GM18520 (cell line): ENCODE measurements at regions not wholly inside any gene's neighbourhood (a gene's known extent, or its start where the extent isn't known, plus 50 kb on each side); places are given as distances from the start of the nearest gene placed in this dataset.
"Not testable (repeated sequence)": the region's sequence is repeated elsewhere in the genome, so short reads cannot be mapped to it uniquely, and the experiment has no call there.

Experiments
- ATAC-seq: cut with Tn5 transposase; IDR thresholded peaks from one replicate; pipeline ENCODE4 v1.9.1; 2021; ENCODE audit not compliant: unreplicated experiment

- ATAC-seq = no peak
Observed at GRCh38 chr5:18507114-18507513, 872.9 kb downstream of the TAF11L14 start.

DNA sequence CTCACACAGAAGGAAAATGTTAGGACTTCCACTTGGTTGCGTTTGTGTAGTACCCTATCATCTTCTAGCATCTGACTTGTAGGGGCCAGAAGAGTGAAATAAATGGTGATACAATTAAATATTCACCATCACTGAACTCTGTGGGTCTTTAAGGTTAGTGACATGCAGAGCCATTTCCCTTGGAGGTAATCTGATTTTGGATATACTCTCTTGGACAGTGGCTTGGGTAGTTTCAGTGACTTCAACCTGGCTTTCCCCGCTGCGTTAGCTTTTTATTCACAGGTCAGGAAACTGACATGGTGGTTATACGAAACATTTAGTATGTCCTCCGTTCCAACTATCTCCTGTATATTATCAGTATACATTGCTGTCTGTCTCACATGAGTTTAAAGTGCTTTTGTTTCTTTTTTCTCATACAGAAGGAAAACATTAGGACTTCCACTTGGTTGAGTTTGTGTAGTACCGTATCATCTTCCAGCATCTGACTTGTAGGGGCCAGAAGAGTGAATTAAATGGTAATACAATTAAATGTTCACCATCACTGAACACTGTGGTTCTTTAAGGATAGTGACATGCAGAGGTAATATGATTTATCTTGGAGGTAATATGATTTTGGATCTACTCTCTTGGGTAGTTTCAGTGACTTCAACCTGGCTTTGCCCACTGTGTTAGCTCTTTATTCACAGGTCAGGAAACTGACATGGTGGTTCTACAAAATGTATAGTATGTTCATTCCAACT is 883.6 kb downstream of the TAF11L14 start:
- ATAC-seq = no peak

DNA sequence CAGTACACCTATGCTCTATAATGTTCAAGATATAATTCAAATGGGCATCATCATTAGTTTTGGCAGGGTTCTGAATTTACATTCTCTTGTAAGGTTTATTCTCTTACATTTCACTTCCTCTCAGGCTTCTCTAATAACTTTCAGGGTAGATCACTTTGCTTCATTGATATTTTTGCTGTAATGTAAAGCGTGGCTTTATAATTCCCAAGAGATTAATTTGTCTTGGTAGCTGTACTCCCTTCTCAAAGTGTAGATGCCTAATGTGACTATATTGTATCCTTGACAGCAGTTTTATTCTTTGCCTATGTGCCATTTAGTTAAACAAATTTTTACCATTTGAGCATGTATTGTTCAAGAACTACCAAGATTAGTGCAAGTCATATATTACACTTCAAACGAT is 889.1 kb downstream of the TAF11L14 start:
- no peak for ATAC-seq

DNA sequence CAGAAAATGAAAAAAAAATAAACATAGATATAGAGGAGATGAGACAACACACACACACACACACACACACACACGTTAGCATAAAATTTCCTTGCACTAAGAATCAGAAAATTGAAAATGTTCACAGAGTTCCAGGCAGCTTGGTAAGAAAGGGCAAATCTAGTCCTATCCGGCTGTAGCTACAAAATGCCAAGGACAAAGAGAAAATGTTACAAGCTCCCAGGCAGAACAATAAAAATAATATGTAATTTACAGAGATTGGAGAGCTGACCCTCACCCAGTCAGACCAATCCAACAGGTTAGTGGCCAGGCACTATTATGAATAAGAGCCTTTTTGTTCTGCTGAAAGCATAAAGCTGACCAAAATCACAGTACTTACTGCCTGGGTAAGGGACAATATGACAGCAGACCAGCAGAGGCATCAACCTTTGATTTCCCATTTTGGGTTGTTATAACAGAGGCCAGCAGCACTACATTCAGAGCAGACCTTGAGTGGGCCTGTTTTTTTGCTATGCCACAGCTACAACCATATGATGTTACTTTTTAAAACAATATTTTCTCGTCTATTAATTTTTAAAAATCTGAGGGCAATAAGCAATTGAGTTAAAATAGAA is 892.6 kb downstream of the TAF11L14 start:
- ATAC-seq = no peak

GRCh38 chr5:18533137-18533536 is 898.9 kb downstream of the TAF11L14 start:
- ATAC-seq = no peak

- no peak for ATAC-seq
Observed at GRCh38 chr5:18534119-18534518, 899.9 kb downstream of the TAF11L14 start.

- ATAC-seq = not testable (repeated sequence)
Observed at GRCh38 chr5:18535753-18536152, 901.5 kb downstream of the TAF11L14 start.

- no peak for ATAC-seq
Observed at GRCh38 chr5:18544421-18544820, 910.2 kb downstream of the TAF11L14 start.

GRCh38 chr5:18546591-18546990 is 912.3 kb downstream of the TAF11L14 start:
- no peak for ATAC-seq

DNA sequence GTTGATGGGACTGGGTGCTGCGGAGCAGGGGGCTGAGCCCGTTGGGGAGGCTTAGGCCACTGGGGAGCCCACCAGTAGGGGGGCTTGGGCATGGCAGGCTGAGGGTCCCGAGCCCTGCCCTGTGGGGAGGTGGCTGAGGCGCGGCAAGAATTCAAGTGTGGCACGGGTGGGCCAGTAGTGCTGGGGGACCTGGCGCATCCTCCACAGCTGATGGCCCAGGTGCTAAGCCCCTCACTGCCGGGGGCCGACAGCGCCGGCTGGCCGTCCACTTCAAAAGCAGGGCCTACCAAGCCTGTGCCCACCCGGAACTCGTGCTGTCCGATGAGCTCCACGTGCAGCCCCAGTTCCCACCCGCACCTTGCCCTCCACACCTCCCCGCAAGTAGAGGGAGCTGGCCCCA is 917.5 kb downstream of the TAF11L14 start:
- ATAC-seq = no peak

- ATAC-seq = no peak
Observed at GRCh38 chr5:18553269-18553668, 919.0 kb downstream of the TAF11L14 start.

DNA sequence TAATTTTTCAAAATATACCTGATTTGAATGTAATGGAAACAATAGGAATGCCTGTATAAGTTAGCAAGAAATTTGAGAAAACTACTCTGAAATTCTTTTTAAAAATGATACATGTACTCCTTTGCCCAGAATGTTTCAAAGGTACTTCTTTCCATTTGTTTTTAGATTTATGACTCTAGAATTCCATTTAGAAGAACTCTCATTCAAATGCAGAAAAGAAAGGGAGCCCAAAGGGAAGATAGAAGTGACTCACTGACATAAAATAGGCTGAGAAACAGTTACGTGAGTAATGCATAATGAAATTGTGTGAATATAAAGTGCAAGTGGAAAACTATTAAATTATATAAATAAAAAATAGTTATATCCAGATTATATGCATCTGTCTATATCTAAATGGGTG is 926.3 kb downstream of the TAF11L14 start:
- ATAC-seq = no peak

- ATAC-seq = no peak
Observed at GRCh38 chr5:18563853-18564252, 929.6 kb downstream of the TAF11L14 start.

DNA sequence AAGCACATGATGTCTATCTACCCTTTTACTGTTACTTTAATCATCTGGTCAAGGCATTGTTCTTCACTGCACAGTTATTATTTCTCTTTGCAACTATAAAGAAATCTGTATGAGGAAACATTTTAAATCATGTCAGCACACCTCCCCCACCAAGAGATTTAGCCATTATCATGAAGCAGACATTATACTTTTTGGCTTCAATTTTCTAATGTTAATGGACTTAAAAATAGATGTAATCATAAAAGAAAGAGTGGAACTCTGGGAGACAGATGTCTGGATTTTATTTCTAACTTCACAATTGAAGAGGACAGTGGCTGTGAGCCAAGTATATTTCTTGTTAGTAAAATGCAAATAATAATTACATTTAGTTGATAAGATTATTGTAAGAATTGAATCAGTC is 932.4 kb downstream of the TAF11L14 start:
- no peak for ATAC-seq

GRCh38 chr5:18576586-18576985 is 942.3 kb downstream of the TAF11L14 start:
- ATAC-seq = no peak

DNA sequence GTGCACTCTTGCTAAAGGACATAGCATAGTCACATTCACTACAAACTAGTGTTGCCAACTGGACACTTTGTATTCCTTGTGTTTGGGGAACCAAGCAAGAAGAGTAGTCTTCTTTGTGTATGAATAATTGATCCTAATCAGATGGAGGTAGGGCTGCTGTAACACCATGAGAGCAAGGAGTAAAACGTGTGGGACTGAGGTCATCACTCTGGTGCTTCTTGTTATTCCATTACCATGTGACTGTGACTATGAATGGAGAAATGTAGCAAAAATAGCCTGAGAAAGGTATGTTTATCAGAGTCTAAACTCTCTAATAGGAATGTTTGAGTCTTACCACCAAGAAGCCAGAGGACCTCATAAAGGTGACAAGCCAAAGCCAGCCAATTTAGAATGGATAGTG is 966.9 kb downstream of the TAF11L14 start:
- no peak for ATAC-seq

GRCh38 chr5:18602402-18602801 is 968.1 kb downstream of the TAF11L14 start:
- no peak for ATAC-seq

DNA sequence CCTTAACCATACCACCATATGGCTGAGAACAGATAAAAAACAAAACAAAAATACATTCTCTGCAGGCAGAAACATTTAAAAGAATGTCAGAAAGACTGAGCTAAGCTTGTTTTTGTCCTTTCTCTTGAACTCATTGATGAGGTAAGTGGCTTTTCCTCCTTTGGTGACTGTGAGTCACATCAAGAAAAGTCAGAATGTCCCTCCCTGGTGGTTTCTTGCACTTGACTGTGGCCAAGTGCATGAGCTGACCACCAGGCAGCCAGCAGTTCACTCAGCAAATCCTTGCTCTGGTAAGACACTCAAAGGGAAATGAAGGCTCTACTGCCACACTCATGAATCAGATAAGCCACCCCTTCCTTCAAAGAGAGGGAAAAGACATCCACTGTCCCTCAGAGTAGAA is 970.9 kb downstream of the TAF11L14 start:
- ATAC-seq = peak; percentile 74

- no peak for ATAC-seq
Observed at GRCh38 chr5:18607570-18607969, 973.3 kb downstream of the TAF11L14 start.

DNA sequence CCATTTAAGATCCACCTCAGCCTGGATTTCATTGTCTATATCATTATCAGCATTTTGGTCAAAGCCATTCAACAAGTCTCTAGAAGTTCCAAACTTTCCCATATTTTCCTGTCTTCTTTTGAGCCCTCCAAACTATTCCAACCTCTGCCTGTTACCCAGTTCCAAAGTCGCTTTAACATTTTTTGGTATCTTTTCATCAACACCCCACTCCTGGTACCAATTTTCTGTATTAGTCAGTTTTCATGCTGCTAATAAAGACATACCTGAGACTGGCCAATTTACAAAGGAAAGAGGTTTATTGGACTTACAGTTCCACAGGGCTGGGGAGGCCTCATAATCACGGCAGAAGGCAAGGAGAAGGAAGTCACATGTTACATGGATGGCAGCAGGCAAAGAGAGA is 982.9 kb downstream of the TAF11L14 start:
- ATAC-seq = not testable (repeated sequence)

GRCh38 chr5:18630458-18631045 is 996.3 kb downstream of the TAF11L14 start:
- no peak for ATAC-seq

- no peak for ATAC-seq
Observed at GRCh38 chr5:18652404-18653215, 1018.4 kb downstream of the TAF11L14 start.
